H1 (cell line): ENCODE measurements at regions not wholly inside any gene's neighbourhood (a gene's known extent, or its start where the extent isn't known, plus 50 kb on each side); places are given as distances from the start of the nearest gene placed in this dataset.

Experiments
- CTCF ChIA-PET: fragments of 300-600 bp; sonication (Branson Sonifier 250); formaldehyde crosslinking; loops from one replicate; lab custom pipeline; 2021; ENCODE audit not compliant: partially characterized antibody; lab: Charles Lee
- POLR2A ChIA-PET: fragments of 300-600 bp; sonication (Branson Sonifier 250); formaldehyde crosslinking; loops from one replicate; lab custom pipeline; 2021; ENCODE audit warnings: inconsistent platforms; ENCODE audit not compliant: partially characterized antibody; lab: Charles Lee
- DNase-seq, 2 experiments: peaks; one replicate each; pipeline versions ENCODE4 v3.0.0 to v3.0.0-alpha.2; 2010 to 2022; ENCODE audit warnings: low spot score in 2 of 2, low read depth in 1 of 2, mixed read lengths in 1 of 2
- FAIRE-seq: peaks from 2 replicates; lab custom pipeline; 2011; peaks lifted over from hg19 to GRCh38; lab: Jason Lieb, UNC
- H2AFZ ChIP-seq: 2 replicates; pipeline ENCODE4 v1.8.1; 2012; ENCODE audit warnings: low read length, inconsistent platforms
- H2AK5ac ChIP-seq: 2 replicates; pipeline ENCODE4 v1.6.1; 2013; ENCODE audit warnings: low read depth, low read length
- H2BK120ac ChIP-seq: replicated peaks from 2 replicates; pipeline ENCODE3; 2013; ENCODE audit warnings: low read depth, low read length, inconsistent platforms
- H2BK12ac ChIP-seq: 2 replicates; pipeline ENCODE4 v1.6.1; 2013; ENCODE audit warnings: low read depth, low read length
- H2BK15ac ChIP-seq: 2 replicates; pipeline ENCODE4 v1.6.1; 2013; ENCODE audit warnings: low read length
- H2BK20ac ChIP-seq: 2 replicates; pipeline ENCODE4 v1.6.1; 2013; ENCODE audit warnings: low read length
- H2BK5ac ChIP-seq: 2 replicates; pipeline ENCODE4 v1.6.1; 2013; ENCODE audit warnings: low read depth, low read length
- H3K14ac ChIP-seq: 2 replicates; pipeline ENCODE4 v1.6.1; 2013; ENCODE audit warnings: inconsistent platforms; ENCODE audit not compliant: insufficient read length
- H3K18ac ChIP-seq: 2 replicates; pipeline ENCODE4 v1.6.1; 2013; ENCODE audit warnings: low read length; ENCODE audit errors: extremely low read depth
- H3K23ac ChIP-seq: 2 replicates; pipeline ENCODE4 v1.6.1; 2013; ENCODE audit warnings: inconsistent platforms; ENCODE audit not compliant: insufficient read length
- H3K23me2 ChIP-seq: 2 replicates; pipeline ENCODE4 v1.6.1; 2013; ENCODE audit warnings: low read depth, low read length
- H3K27ac ChIP-seq: 2 replicates; pipeline ENCODE4 v1.6.1; 2011; ENCODE audit warnings: low read depth, low read length, inconsistent platforms
- H3K27me3 ChIP-seq, 4 experiments: replicated peaks in 1 of 4; 1 replicate in 1 of 4; 2 replicates in 3 of 4; pipeline versions ENCODE4 v1.6.1 to v1.8.1; 2011 to 2013; ENCODE audit warnings: low read length in 3 of 4, mild to moderate bottlenecking in 3 of 4, inconsistent platforms in 2 of 4, mixed read lengths in 2 of 4, moderate library complexity in 1 of 4; ENCODE audit not compliant: control insufficient read depth in 3 of 4, insufficient read depth in 3 of 4; ENCODE audit errors: extremely low read depth in 1 of 4
- H3K36me3 ChIP-seq, 4 experiments: 2 replicates each; pipeline versions ENCODE4 v1.6.1 to v1.8.1; 2011 to 2013; ENCODE audit warnings: mild to moderate bottlenecking in 4 of 4, low read length in 3 of 4, moderate library complexity in 2 of 4, control low read depth in 1 of 4, inconsistent platforms in 1 of 4; ENCODE audit not compliant: insufficient read depth in 4 of 4, control insufficient read depth in 2 of 4
- H3K4ac ChIP-seq: replicated peaks from 2 replicates; pipeline ENCODE3; 2013; ENCODE audit warnings: low read length, low read depth, mixed read lengths, inconsistent platforms; ENCODE audit not compliant: insufficient read length
- H3K4me1 ChIP-seq, 4 experiments: replicated peaks in 1 of 4; 1 replicate in 1 of 4; 2 replicates in 3 of 4; pipeline versions ENCODE4 v1.6.1 to v1.8.1; 2011 to 2013; ENCODE audit warnings: low read length in 3 of 4, inconsistent platforms in 2 of 4, mixed read lengths in 1 of 4; ENCODE audit not compliant: insufficient read depth in 4 of 4, control insufficient read depth in 3 of 4
- H3K4me2 ChIP-seq, 2 experiments: 2 replicates each; pipeline versions ENCODE4 v1.6.1 to v1.8.1; 2011 to 2013; ENCODE audit warnings: low read depth in 2 of 2, low read length in 2 of 2, control low read depth in 1 of 2, inconsistent platforms in 1 of 2, mild to moderate bottlenecking in 1 of 2; ENCODE audit not compliant: insufficient read depth in 1 of 2
- H3K4me3 ChIP-seq, 4 experiments: fragments of 200-600, 300-600 bp in 1 of 4; sonication (generic), shearing (Covaris generic), sonication (Bioruptor Twin) in 1 of 4; 2 replicates each; pipeline versions ENCODE4 v1.5.1 to v1.8.1; 2011 to 2016; ENCODE audit warnings: low read length in 4 of 4, low read depth in 3 of 4, control low read depth in 2 of 4, inconsistent platforms in 2 of 4, mild to moderate bottlenecking in 2 of 4, mixed read lengths in 1 of 4, moderate library complexity in 1 of 4; ENCODE audit not compliant: insufficient read depth in 2 of 4; ENCODE audit errors: extremely low read depth in 1 of 4
- H3K56ac ChIP-seq: replicated peaks from 2 replicates; pipeline ENCODE3; 2013; ENCODE audit warnings: low read depth, mild to moderate bottlenecking, mixed read lengths, low read length, inconsistent platforms; ENCODE audit not compliant: insufficient read length
- H3K79me1 ChIP-seq: 2 replicates; pipeline ENCODE4 v1.6.1; 2013; ENCODE audit warnings: low read depth, low read length, control low read depth
- H3K79me2 ChIP-seq, 2 experiments: 2 replicates each; pipeline versions ENCODE4 v1.6.1 to v1.8.1; 2012 to 2013; ENCODE audit warnings: low read length in 2 of 2, mild to moderate bottlenecking in 2 of 2, inconsistent platforms in 1 of 2; ENCODE audit not compliant: insufficient read depth in 2 of 2, control insufficient read depth in 1 of 2
- H3K9ac ChIP-seq, 4 experiments: replicated peaks in 1 of 4; 1 replicate in 1 of 4; 2 replicates in 3 of 4; pipeline versions ENCODE4 v1.6.1 to v1.8.1; 2011 to 2013; ENCODE audit warnings: low read depth in 3 of 4, low read length in 3 of 4, control low read depth in 2 of 4, mild to moderate bottlenecking in 2 of 4, moderate library complexity in 2 of 4, inconsistent platforms in 1 of 4; ENCODE audit errors: extremely low read depth in 1 of 4
- H3K9me3 ChIP-seq, 2 experiments: 2 replicates each; pipeline versions ENCODE4 v1.6.1 to v1.8.1; 2012 to 2013; ENCODE audit warnings: mild to moderate bottlenecking in 2 of 2, moderate library complexity in 2 of 2, control low read depth in 1 of 2, inconsistent platforms in 1 of 2, low read depth in 1 of 2, low read length in 1 of 2, mixed read lengths in 1 of 2; ENCODE audit not compliant: insufficient read depth in 2 of 2
- H4K20me1 ChIP-seq, 2 experiments: replicated peaks in 1 of 2; 2 replicates each; pipeline versions ENCODE3 to v1.8.1; 2011 to 2013; ENCODE audit warnings: inconsistent platforms in 2 of 2, low read length in 2 of 2, mild to moderate bottlenecking in 1 of 2; ENCODE audit not compliant: insufficient read depth in 2 of 2, control insufficient read depth in 1 of 2
- H4K5ac ChIP-seq: 2 replicates; pipeline ENCODE4 v1.6.1; 2013; ENCODE audit warnings: low read length, low read depth, mixed read lengths, inconsistent platforms; ENCODE audit not compliant: insufficient read length
- H4K8ac ChIP-seq: 2 replicates; pipeline ENCODE4 v1.8.0; 2013; ENCODE audit warnings: mild to moderate bottlenecking, moderate library complexity, low read length, inconsistent platforms; ENCODE audit not compliant: insufficient read depth; ENCODE audit errors: extremely low read depth
- H4K91ac ChIP-seq: replicated peaks from 2 replicates; pipeline ENCODE3; 2013; ENCODE audit warnings: low read length, mixed read lengths, inconsistent platforms; ENCODE audit not compliant: insufficient read length
- CEBPB ChIP-seq: IDR thresholded peaks from 2 replicates; pipeline ENCODE4 v1.6.1; 2012; ENCODE audit warnings: low read depth, low read length
- SP4 ChIP-seq: IDR thresholded peaks from 2 replicates; pipeline ENCODE4 v1.6.1; 2012; ENCODE audit warnings: low read length, inconsistent platforms
- TAF7 ChIP-seq: optimal IDR thresholded peaks from 2 replicates; pipeline ENCODE3; 2011; ENCODE audit warnings: low read depth, mild to moderate bottlenecking, inconsistent platforms, low read length, moderate library complexity, borderline replicate concordance
- WGBS, 2 experiments: shearing (Covaris generic) in 1 of 2; methylation state at CpG; one replicate each; pipeline versions ENCODE4 v1.1.6 to v1.1.7; 2013 to 2015; ENCODE audit warnings: low lambda C conversion rate in 2 of 2, mixed read lengths in 2 of 2, inconsistent platforms in 1 of 2, low coverage in 1 of 2, missing lambda C conversion rate in 1 of 2; ENCODE audit not compliant: insufficient replicate concordance in 2 of 2, insufficient coverage in 1 of 2, insufficient read length in 1 of 2; ENCODE audit errors: extremely low coverage in 1 of 2, missing lambda C conversion rate in 1 of 2; 5-methylcytosine and 5-hydroxymethylcytosine counted together

- no peak for TF ChIP-seq SP4
Observed at GRCh38 chr17:11081342-11081741, 159.7 kb upstream of the SHISA6 start (continued).

GRCh38 chr17:11077673-11078072, 163.3 kb upstream of the SHISA6 start:
- DNase-seq (no peak), FAIRE-seq (no peak)
- Histone ChIP-seq H3K14ac (no peak overlapping the region), H3K18ac (no peak overlapping the region), H4K8ac (no peak overlapping the region), H3K9ac (no peak overlapping the region), H3K9me3 (no peaks in the 10 kb centered on the region), H3K4ac (no peak overlapping the region), H2BK15ac (no peak overlapping the region), H3K27me3 (peaks cover 0 to 2% (median 0%) of the 10 kb centered on the region in 4 experiments; a peak in 1 of 7 replicates), H3K79me2 (no peaks in the 10 kb centered on the region), H3K56ac (no peak overlapping the region), H3K4me2 (no peak overlapping the region), H2AFZ (no peak overlapping the region), H2AK5ac (no peak overlapping the region), H3K36me3 (no peaks in the 10 kb centered on the region), H3K27ac (no peak overlapping the region), H3K4me1 (peaks cover 2 to 6% (median 5%) of the 10 kb centered on the region in 4 experiments; a peak in 3 of 7 replicates), H3K23ac (no peak overlapping the region), H2BK12ac (no peak overlapping the region), H2BK20ac (no peak overlapping the region), H4K5ac (no peak overlapping the region), H3K4me3 (no peak overlapping the region), H4K20me1 (no peaks in the 10 kb centered on the region), H2BK5ac (no peak overlapping the region), H4K91ac (no peak overlapping the region), H3K79me1 (no peaks in the 10 kb centered on the region), H2BK120ac (no peak overlapping the region), H3K23me2 (no peaks in the 10 kb centered on the region)
- POLR2A ChIA-PET = no interaction called here
- TF ChIP-seq TAF7 = no peak
- peak; percentile 27; the same call in 1 of the 2 replicates for TF ChIP-seq CEBPB
- WGBS, 2 experiments = 81% methylated on average over 1 of the region's 1 CpG; no CpG with 5 or more reads in 1 of the 2 experiments
- CTCF ChIA-PET = no interaction called here
